Pons (tissue), 1 donor: ENCODE measurements at regions not wholly inside any gene's neighbourhood (a gene's known extent, or its start where the extent isn't known, plus 50 kb on each side); places are given as distances from the start of the nearest gene placed in this dataset.
"Not testable (repeated sequence)": the region's sequence is repeated elsewhere in the genome, so short reads cannot be mapped to it uniquely, and the experiment has no call there.

Experiments
- DNase-seq: peaks from one replicate; pipeline ENCODE4 v3.0.0-alpha.2; 2016; ENCODE audit warnings: low spot score

GRCh38 chr1:30460661-30461060, 262.7 kb downstream of the MATN1 start:
- no peak for DNase-seq

- not testable (repeated sequence) for DNase-seq
Measured at GRCh38 chr1:30458730-30459485, 264.5 kb downstream of the MATN1 start.

- DNase-seq = no peak
Measured at GRCh38 chr1:30452925-30453324, 270.5 kb downstream of the MATN1 start.

- no peak for DNase-seq
Measured at GRCh38 chr1:30452170-30452569, 271.2 kb downstream of the MATN1 start.

GRCh38 chr1:30451532-30452125, 271.8 kb downstream of the MATN1 start:
- no peak for DNase-seq

- DNase-seq = no peak
Measured at GRCh38 chr1:30450818-30451233, 272.6 kb downstream of the MATN1 start.

- DNase-seq = no peak
Measured at GRCh38 chr1:30450148-30450817, 273.1 kb downstream of the MATN1 start.

GRCh38 chr1:30449428-30450147, 273.8 kb downstream of the MATN1 start:
- DNase-seq = no peak

GRCh38 chr1:30449003-30449402, 274.4 kb downstream of the MATN1 start:
- DNase-seq = no peak

GRCh38 chr1:30447701-30448100, 275.7 kb downstream of the MATN1 start:
- DNase-seq = no peak

- no peak for DNase-seq
Measured at GRCh38 chr1:30447080-30447479, 276.3 kb downstream of the MATN1 start.

GRCh38 chr1:30446508-30446907, 276.9 kb downstream of the MATN1 start:
- DNase-seq = no peak

GRCh38 chr1:30446095-30446494, 277.3 kb downstream of the MATN1 start:
- DNase-seq = no peak

- DNase-seq = no peak
Measured at GRCh38 chr1:30445449-30445848, 277.9 kb downstream of the MATN1 start.

- no peak for DNase-seq
Measured at GRCh38 chr1:30444850-30445249, 278.5 kb downstream of the MATN1 start.

GRCh38 chr1:30444401-30444800, 279.0 kb downstream of the MATN1 start:
- DNase-seq = no peak

- not testable (repeated sequence) for DNase-seq
Measured at GRCh38 chr1:30438274-30438673, 285.1 kb downstream of the MATN1 start.

- DNase-seq = no peak
Measured at GRCh38 chr1:30437059-30437576, 286.3 kb downstream of the MATN1 start.

- DNase-seq = no peak
Measured at GRCh38 chr1:30427545-30427944, 295.8 kb downstream of the MATN1 start.

- no peak for DNase-seq
Measured at GRCh38 chr1:30425046-30425445, 298.3 kb downstream of the MATN1 start.

GRCh38 chr1:30423570-30423969, 299.8 kb downstream of the MATN1 start:
- no peak for DNase-seq

GRCh38 chr1:30422251-30422650, 301.1 kb downstream of the MATN1 start:
- DNase-seq = no peak
